Stomach (tissue), 4 donors: ENCODE measurements at regions not wholly inside any gene's neighbourhood (a gene's known extent, or its start where the extent isn't known, plus 50 kb on each side); places are given as distances from the start of the nearest gene placed in this dataset.

Experiments
- CTCF ChIP-seq, 7 experiments: fragments of 450-650 bp in 4 of 7; fragments of 200-600 bp in 3 of 7; sonication (generic) in 3 of 7; IDR thresholded peaks; one replicate each; pipeline ENCODE4 v1.5.1; 2016 to 2019; ENCODE audit warnings: antibody characterized with exemption in 7 of 7, control low read depth in 2 of 7, mild to moderate bottlenecking in 1 of 7
- EP300 ChIP-seq: sonication (generic); formaldehyde crosslinking; IDR thresholded peaks from one replicate; pipeline ENCODE4 v1.6.1; 2017; ENCODE audit warnings: antibody characterized with exemption
- POLR2AphosphoS5 ChIP-seq, 3 donors: sonication (generic); formaldehyde crosslinking; IDR thresholded peaks; one replicate each; pipeline ENCODE4 v1.6.1; 2016; ENCODE audit warnings: antibody characterized with exemption in 3 of 3

- TF ChIP-seq CTCF (IDR thresholded peaks at IDR 0.05), result no peak
- no peak for TF ChIP-seq EP300
- no peak for TF ChIP-seq POLR2AphosphoS5 (IDR thresholded peaks at IDR 0.05)
Measured at GRCh38 chr12:76187177-76187576, 102.7 kb upstream of the NAP1L1 start.
